Left ventricle myocardium superior (tissue), 1 donor: ENCODE measurements at regions not wholly inside any gene's neighbourhood (a gene's known extent, or its start where the extent isn't known, plus 50 kb on each side); places are given as distances from the start of the nearest gene placed in this dataset.

Experiments
- ATAC-seq: fragments of 200-7000 bp; cut with Tn5 transposase; one replicate; pipeline ENCODE4 v1.9.1; 2020; ENCODE audit warnings: mild to moderate bottlenecking, moderate library complexity
- DNase-seq: peaks from one replicate; pipeline ENCODE4 v3.0.0-alpha.2; 2020
- intact Hi-C: fragments of 100-400 bp; cut with micrococcal nuclease; formaldehyde crosslinking; loops from one replicate; pipeline ENCODE4 v1.11.0; 2022
- donor health status: DM: no; HTN: yes; CAD: no; lungs with severe emphysema.

GRCh38 chr6:165893431-165893830 is 230.4 kb upstream of the PDE10A start:
- DNase-seq = no peak
- intact Hi-C loops = no loop called here
- no peak for ATAC-seq

GRCh38 chr6:165891320-165891719 is 228.3 kb upstream of the PDE10A start:
- ATAC-seq (no peak), DNase-seq (no peak)
- intact Hi-C loops = no loop called here

- DNase-seq = no peak
- ATAC-seq = no peak
- intact Hi-C loops = no loop called here
Measured at GRCh38 chr6:165890404-165890735, 227.3 kb upstream of the PDE10A start.

- intact Hi-C loops = loop anchor here (5.0 kb wide), 1 partner anchor 207 kb away; no protein-coding TSS in a partner anchor
- DNase-seq (no peak), ATAC-seq (peak; percentile 66)
Measured at GRCh38 chr6:165889636-165890403, 226.8 kb upstream of the PDE10A start.

GRCh38 chr6:165886169-165886568 is 223.1 kb upstream of the PDE10A start:
- intact Hi-C loops = loop anchor here (5.0 kb wide), 1 partner anchor 211 kb away; no protein-coding TSS in a partner anchor
- ATAC-seq (no peak), DNase-seq (no peak)

- ATAC-seq (peak; percentile 94), DNase-seq (peak; percentile 89)
- intact Hi-C loops = loop anchor here (5.0 kb wide), 1 partner anchor 212 kb away; no protein-coding TSS in a partner anchor
Measured at GRCh38 chr6:165884813-165885765, 222.0 kb upstream of the PDE10A start.

- DNase-seq = no peak
- intact Hi-C loops = no loop called here
- no peak for ATAC-seq
Measured at GRCh38 chr6:165883851-165884640, 221.0 kb upstream of the PDE10A start.

- no peak for ATAC-seq
- intact Hi-C loops = no loop called here
Measured at GRCh38 chr6:165881806-165882205, 218.8 kb upstream of the PDE10A start.

GRCh38 chr6:165880686-165881085 is 217.6 kb upstream of the PDE10A start:
- ATAC-seq = no peak
- no peak for DNase-seq
- intact Hi-C loops = no loop called here

More at GRCh38 chr6:165881806-165882205, 218.8 kb upstream of the PDE10A start:
- no peak for DNase-seq

GRCh38 chr6:165877773-165878172 is 214.7 kb upstream of the PDE10A start:
- ATAC-seq = peak; percentile 46
- intact Hi-C loops = no loop called here

GRCh38 chr6:165877192-165877591 is 214.2 kb upstream of the PDE10A start:
- DNase-seq (no peak), ATAC-seq (peak; percentile 49)
- intact Hi-C loops = no loop called here

More at GRCh38 chr6:165877773-165878172, 214.7 kb upstream of the PDE10A start:
- no peak for DNase-seq

- DNase-seq (peak; percentile 77), ATAC-seq (peak; percentile 95)
- intact Hi-C loops = no loop called here
Measured at GRCh38 chr6:165876588-165876987, 213.5 kb upstream of the PDE10A start.

GRCh38 chr6:165875946-165876345 is 212.9 kb upstream of the PDE10A start:
- DNase-seq (no peak), ATAC-seq (no peak)
- intact Hi-C loops = no loop called here

- no peak for DNase-seq
- intact Hi-C loops = no loop called here
- no peak for ATAC-seq
Measured at GRCh38 chr6:165873976-165874375, 210.9 kb upstream of the PDE10A start.

- DNase-seq = no peak
- no peak for ATAC-seq
- intact Hi-C loops = no loop called here
Measured at GRCh38 chr6:165872811-165873210, 209.8 kb upstream of the PDE10A start.

- no peak for DNase-seq
- intact Hi-C loops = no loop called here
- no peak for ATAC-seq
Measured at GRCh38 chr6:165872311-165872710, 209.3 kb upstream of the PDE10A start.

- ATAC-seq = no peak
- DNase-seq = no peak
- intact Hi-C loops = no loop called here
Measured at GRCh38 chr6:165871571-165871970, 208.5 kb upstream of the PDE10A start.

- DNase-seq = no peak
- ATAC-seq = no peak
- intact Hi-C loops = no loop called here
Measured at GRCh38 chr6:165869526-165869925, 206.5 kb upstream of the PDE10A start.

GRCh38 chr6:165864925-165865324 is 201.9 kb upstream of the PDE10A start:
- no peak for ATAC-seq
- DNase-seq = no peak
- intact Hi-C loops = no loop called here
